B cell (primary cell): ENCODE measurements at regions not wholly inside any gene's neighbourhood (a gene's known extent, or its start where the extent isn't known, plus 50 kb on each side); places are given as distances from the start of the nearest gene placed in this dataset.

Experiments used
- CTCF ChIP-seq: fragments of 200-600 bp; IDR thresholded peaks from one replicate; pipeline ENCODE4 v1.8.0; 2022; ENCODE audit warnings: antibody characterized with exemption, mild to moderate bottlenecking
- EZH2 ChIP-seq: IDR thresholded peaks from 2 replicates; pipeline ENCODE4 v1.6.1; 2012; ENCODE audit warnings: borderline replicate concordance, low read depth, mild to moderate bottlenecking, moderate library complexity, low read length; ENCODE audit not compliant: insufficient read depth, poor library complexity, severe bottlenecking

GRCh38 chr2:38170067-38170466, 94.1 kb upstream of the CYP1B1 start:
- no peak for TF ChIP-seq CTCF
- no peak for TF ChIP-seq EZH2
